ENCODE measurements at regions not wholly inside any gene's neighbourhood (a gene's known extent, or its start where the extent isn't known, plus 50 kb on each side); places are given as distances from the start of the nearest gene placed in this dataset.
"Not testable (repeated sequence)": the region's sequence is repeated elsewhere in the genome, so short reads cannot be mapped to it uniquely, and the experiment has no call there.

- no peak for DNase-seq (ENCODE audit: low spot score)
- intact Hi-C loops (cut with DNase I) = no loop called here
These were observed 311.3 kb downstream of the FAM72C start for GRCh38 chr1:143660354-143660941.

DNA sequence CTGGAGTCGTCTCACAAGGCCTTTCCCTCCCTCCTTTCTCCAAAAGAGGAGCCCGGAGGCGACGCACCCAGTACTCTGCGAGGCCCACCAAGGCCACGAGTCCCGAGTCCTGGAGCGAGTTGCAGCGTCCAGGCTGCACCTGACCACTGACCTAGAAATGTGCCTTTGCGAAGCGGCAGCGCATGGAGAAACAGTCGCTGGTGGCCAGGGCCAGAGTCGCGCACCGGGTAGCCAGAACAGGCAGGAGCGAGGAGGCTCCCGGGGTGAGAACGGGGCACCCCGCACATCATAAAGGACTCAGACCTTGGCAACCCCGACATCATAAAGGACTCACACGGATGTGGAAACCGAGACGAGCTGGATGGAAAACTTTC is 318.4 kb downstream of the FAM72C start:
- intact Hi-C loops (cut with DNase I) = no loop called here
- no peak for DNase-seq (ENCODE audit: low spot score)

- DNase-seq (ENCODE audit: low spot score) = no peak
- intact Hi-C loops (cut with DNase I) = no loop called here
These were observed 318.9 kb downstream of the FAM72C start for GRCh38 chr1:143652744-143653428.

GRCh38 chr1:143652187-143652586 is 319.6 kb downstream of the FAM72C start:
- intact Hi-C loops (cut with DNase I) = no loop called here
- no peak for DNase-seq (ENCODE audit: low spot score)

DNA sequence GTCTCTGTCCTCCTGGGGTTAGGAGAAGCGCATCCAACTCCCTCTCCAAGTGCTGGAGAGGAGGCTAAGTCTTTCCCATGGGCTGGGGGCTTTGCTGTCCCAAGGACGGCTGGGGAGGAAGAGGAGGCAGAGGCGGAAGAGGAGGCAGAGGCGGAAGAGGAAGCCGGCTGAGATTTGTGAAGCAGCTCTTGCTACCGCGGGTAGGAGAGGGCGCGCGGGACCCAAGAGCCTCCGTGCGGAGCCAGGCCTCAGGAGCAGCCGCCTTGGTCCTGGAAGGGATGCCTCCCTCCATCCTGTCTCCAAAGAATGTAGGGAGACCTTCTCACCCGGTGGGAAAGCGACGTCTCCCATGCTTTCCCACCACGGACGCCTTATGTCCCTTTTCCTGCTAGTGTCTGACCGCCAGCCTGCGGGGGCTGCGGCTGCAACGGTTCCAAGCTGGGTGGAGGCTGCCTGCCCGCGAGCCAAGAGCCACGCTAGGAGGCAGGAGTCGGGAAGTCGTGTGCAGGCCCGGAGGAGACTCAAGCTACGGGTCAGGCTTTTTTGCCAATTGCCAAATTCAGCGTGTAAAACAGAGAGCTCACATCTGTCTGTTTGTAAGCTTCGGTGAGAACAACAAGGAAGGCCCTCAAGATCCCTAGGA is 320.3 kb downstream of the FAM72C start:
- DNase-seq (ENCODE audit: low spot score) = no peak
- intact Hi-C loops (cut with DNase I) = no loop called here

GRCh38 chr1:143644035-143644434 is 327.8 kb downstream of the FAM72C start:
- intact Hi-C loops (cut with DNase I); DNase-seq (ENCODE audit: low spot score): not testable (repeated sequence)

GRCh38 chr1:143643148-143643885 is 328.5 kb downstream of the FAM72C start:
- intact Hi-C loops (cut with DNase I) = no loop called here
- DNase-seq (ENCODE audit: low spot score) = no peak

DNA sequence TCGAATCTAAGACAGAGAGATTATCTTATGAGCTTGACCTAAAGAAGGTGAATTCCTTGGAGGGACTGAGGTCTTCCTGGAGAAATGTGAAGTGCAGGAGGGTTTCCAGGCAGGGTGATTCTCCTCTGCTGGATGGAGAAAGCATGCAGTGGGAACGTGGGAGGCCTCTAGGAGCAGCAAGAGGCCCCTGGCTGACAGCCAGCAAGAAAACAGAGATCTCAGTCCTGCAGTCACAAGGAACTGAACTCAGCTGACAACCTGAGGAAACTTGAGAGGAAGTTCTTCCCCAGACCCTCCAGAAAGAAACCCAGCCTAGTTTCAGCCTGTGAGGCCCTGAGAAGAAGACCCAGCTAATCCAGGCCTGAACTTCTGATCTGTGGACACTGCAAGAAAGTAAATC is 345.9 kb downstream of the FAM72C start:
- intact Hi-C loops (cut with DNase I) = no loop called here
- no peak for DNase-seq (ENCODE audit: low spot score)

GRCh38 chr1:143619851-143620250 is 351.9 kb downstream of the FAM72C start:
- intact Hi-C loops (cut with DNase I) = no loop called here

DNA sequence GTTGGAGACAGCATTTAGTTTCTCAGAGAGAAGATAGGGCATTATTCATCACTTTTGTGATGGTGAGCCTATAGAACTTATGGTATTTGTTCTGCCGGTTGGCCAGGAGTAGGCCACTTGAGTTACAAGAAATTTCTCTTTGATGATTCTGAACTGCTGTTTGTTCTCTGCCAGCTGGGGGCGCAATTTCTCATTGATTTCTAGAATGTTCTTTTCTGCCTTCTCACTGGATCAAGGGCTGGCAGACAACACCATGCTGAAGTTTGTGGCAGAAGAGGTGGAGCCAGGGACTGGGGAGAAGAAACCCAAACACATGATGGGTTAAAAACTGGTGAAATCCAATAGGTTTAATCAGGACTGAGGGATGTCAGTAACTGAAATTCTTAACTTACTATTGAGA is 360.6 kb downstream of the FAM72C start:
- DNase-seq (ENCODE audit: low spot score) = no peak
- intact Hi-C loops (cut with DNase I) = no loop called here

More at GRCh38 chr1:143619851-143620250, 351.9 kb downstream of the FAM72C start:
- no peak for DNase-seq (ENCODE audit: low spot score)

GRCh38 chr1:143610196-143610595 is 361.6 kb downstream of the FAM72C start:
- intact Hi-C loops (cut with DNase I) = no loop called here

DNA sequence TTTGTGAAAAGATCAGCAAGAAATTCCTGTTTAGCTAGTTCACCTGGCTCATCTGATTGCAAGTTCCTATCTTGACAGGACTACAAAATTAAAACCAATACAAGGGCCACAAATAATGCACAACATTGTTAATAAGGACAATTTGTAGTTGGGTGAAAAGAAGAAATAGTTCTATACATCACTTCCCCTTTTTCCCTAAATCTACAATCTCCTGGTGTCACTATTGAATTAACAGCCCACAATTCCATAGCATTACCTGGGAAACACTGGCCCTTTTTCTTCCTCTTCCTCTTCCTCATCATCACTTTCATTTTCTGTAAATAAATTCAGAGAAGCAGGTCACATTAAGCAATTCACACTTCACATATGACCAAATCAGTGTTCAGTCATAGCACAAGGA is 366.9 kb downstream of the FAM72C start:
- DNase-seq (ENCODE audit: low spot score) = no peak

More at GRCh38 chr1:143610196-143610595, 361.6 kb downstream of the FAM72C start:
- DNase-seq (ENCODE audit: low spot score) = no peak

DNA sequence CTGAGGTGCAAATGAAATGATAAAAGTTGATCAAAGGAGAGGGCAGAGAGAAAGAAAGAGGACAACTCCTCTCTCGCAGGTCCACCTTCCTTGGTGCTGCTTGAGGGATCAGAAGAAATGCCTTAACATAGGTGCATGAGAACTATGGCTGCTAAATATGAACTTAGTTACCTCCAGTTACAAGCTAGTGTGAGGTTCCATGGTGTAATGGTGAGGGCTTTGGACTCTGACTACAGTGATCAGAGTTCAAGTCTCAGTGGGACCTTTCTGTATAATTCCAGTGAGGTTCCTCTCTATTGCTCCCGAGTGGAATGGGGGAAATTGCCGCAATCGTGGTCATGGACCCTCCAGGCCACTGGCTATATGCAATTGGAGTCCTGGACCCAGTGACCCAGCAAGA is 387.3 kb downstream of the FAM72C start:
- no peak for DNase-seq (ENCODE audit: low spot score)
- intact Hi-C loops (cut with DNase I) = no loop called here

More for the DNA sequence above, 366.9 kb downstream of the FAM72C start:
- intact Hi-C loops (cut with DNase I) = no loop called here

DNA sequence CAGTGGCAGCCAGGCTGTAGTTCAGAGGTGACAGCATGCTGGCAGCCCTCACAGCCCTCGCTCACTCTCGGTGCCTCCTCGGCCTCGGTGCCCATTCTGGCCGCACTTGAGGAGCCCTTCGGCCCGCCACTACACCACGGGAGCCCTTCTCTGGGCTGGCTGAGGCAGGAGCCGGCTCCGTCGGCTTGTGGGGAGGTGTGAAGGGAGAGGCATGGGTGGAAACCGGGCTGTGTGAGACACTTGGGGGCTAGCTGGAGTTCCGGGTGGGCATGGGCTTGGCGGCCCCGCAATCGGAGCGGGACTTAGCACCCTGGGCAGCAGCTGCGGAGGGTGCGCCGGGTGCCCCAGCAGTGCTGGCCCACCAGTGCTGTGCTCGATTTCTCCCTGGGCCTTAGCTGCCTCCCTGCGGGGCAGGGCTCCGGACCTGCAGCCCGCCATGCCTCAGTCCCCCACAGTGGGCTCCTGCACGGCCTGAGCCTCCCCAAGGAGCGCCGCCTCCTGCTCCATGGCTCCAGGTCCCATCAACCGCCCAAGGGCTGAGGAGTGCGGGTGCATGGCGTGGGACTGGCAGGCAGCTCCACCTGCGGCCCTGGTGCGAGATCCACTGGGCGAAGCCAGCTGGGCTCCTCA is 396.8 kb downstream of the FAM72C start:
- DNase-seq (ENCODE audit: low spot score) = no peak
- intact Hi-C loops (cut with DNase I) = no loop called here

- intact Hi-C loops (cut with DNase I); DNase-seq (ENCODE audit: low spot score): not testable (repeated sequence)
These were observed 399.1 kb downstream of the FAM72C start for GRCh38 chr1:143572661-143573060.

- DNase-seq (ENCODE audit: low spot score); intact Hi-C loops (cut with DNase I): not testable (repeated sequence)
These were observed 408.0 kb downstream of the FAM72C start for GRCh38 chr1:143563761-143564160.

- intact Hi-C loops (cut with DNase I) = no loop called here
- no peak for DNase-seq (ENCODE audit: low spot score)
These were observed 418.2 kb downstream of the FAM72C start for GRCh38 chr1:143553627-143554026.

DNA sequence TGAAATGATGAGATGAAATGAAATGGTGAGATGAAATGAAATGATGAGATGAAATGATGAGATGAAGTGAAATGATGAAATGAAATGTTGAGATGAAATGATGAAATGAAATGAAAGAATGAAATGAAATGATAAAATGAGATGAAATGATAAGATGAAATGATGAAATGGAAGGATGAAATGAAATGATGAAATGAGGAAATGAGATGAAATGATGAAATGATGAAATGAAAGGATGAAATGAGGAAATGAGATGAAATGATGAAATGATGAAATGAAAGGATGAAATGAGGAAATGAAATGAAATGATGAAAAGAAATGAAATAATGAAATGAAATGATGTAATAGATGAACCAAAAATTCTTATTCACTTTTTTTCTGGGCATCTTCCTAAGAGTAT is 467.1 kb downstream of the FAM72C start:
- intact Hi-C loops (cut with DNase I); DNase-seq (ENCODE audit: low spot score): not testable (repeated sequence)

- DNase-seq (ENCODE audit: low spot score); intact Hi-C loops (cut with DNase I): not testable (repeated sequence)
These were observed 467.7 kb downstream of the FAM72C start for GRCh38 chr1:143504080-143504479.

DNA sequence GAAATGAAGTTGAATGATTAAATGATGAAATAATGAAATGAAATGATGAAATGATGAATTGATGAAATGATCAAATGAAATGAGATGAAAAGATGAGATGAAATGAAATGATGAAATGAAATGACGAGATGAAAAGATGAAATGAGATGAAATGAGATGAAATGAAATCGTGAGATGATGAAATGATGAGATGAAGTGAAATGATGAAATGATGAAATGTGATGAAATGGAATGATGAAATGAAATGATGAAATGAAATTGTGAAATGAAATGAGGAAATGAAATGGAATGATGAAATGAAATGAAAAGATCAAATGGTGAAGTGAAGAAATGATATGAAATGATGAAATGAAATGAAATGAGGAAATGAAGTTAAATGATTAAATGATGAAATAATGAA is 468.7 kb downstream of the FAM72C start:
- intact Hi-C loops (cut with DNase I); DNase-seq (ENCODE audit: low spot score): not testable (repeated sequence)

All from cardiac septum (tissue), 1 donor.